ENCODE measurements at regions not wholly inside any gene's neighbourhood (a gene's known extent, or its start where the extent isn't known, plus 50 kb on each side); places are given as distances from the start of the nearest gene placed in this dataset.
A peak's percentile ranks its signal among the peaks of the same experiment; 100 is the strongest.
"Not testable (repeated sequence)": the region's sequence is repeated elsewhere in the genome, so short reads cannot be mapped to it uniquely, and the experiment has no call there.

- no peak for DNase-seq (ENCODE audit: low spot score)
Observed at GRCh38 chr10:45518741-45519140, 144.7 kb downstream of the ALOX5 start.

GRCh38 chr10:45515630-45516029 is 141.6 kb downstream of the ALOX5 start:
- DNase-seq (ENCODE audit: low spot score): no peak

DNA sequence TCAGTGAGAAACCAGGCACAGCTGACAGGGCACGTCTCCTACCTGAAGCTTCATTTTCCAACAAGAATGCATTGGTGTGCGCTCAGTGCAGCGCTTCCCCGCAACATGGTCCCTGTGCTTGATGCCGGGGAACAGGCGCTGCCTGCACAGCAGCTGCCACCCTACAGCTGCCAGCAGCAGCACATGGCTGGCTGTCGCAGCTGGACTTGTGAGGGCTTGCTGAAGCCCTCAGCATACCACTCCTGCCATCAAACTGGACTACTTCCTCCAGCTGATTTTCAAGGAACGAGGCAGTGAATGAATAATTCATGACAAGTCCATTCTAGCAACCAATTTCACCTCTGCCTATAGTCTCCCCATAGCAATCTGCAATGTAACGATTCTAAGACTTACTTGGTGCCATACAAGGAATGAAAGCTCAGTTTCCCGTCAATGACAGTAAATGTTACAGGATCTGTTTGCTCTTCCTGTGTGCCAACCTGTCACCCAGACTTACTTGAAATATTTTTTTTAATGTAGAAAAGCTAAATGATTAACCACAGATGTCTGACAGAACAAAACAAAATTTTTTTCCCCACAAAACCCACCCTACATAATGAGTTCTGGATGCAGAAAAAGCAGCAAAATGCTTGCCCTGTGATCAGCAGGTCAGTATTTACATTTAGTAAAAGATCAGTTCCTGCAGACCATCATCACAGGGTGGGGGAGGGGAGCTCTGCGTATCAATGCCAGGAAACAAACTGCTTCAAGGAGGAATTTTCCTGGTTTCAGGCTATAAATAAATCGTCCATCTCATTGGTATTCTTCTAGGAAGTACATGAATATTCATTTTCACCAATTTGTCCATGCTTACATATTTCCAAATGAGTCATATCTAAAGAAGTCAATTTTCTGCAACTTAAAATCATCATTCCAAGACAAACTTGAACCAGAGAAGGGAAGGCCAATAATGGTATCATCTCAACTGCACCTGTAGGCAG is 140.6 kb downstream of the ALOX5 start:
- DNase-seq (ENCODE audit: low spot score): no peak

- no peak for DNase-seq (ENCODE audit: low spot score)
Observed at GRCh38 chr10:45513551-45513950, 139.5 kb downstream of the ALOX5 start.

- not testable (repeated sequence) for DNase-seq (ENCODE audit: low spot score)
Observed at GRCh38 chr10:45511926-45512325, 137.9 kb downstream of the ALOX5 start.

DNA sequence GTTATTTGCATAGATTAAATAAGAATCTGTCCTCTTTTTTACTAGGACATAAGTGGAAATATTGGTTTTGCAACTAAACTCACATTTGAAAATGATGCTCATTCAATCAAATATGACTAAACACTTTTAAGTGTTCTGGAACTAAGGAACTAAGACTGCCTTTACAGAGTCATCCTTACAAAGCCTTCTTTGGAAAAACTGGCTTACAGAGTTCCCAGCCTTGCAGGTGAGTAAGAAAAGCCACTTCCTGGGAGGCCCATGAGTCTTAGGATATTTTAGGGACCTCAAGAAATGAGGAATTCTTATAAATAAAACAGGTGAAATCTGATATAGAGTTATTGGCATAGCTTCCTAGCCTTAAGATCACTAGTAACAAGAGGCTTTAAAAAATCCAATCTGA is 135.5 kb downstream of the ALOX5 start:
- DNase-seq (ENCODE audit: low spot score): no peak

GRCh38 chr10:45505311-45505710 is 131.3 kb downstream of the ALOX5 start:
- no peak for DNase-seq (ENCODE audit: low spot score)

GRCh38 chr10:45502458-45502857 is 128.4 kb downstream of the ALOX5 start:
- no peak for DNase-seq (ENCODE audit: low spot score)

DNA sequence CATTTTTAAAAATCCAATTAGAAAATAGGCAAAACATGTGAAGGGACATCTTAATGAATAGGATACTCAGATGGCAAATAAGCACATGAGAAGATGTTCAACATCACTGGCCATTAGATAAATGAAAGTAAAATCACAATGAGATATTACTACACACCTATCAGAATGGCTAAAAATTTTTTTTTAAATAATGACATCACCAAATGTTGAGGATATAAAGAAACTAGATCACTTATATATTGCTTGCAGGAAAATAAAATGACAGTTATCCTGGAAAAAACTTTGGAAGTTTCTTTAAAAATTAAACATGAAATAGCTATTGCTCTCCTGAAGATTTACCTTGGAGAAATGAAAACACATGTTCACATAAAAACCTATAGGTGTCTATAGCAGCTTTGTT is 127.8 kb downstream of the ALOX5 start:
- no peak for DNase-seq (ENCODE audit: low spot score)

DNA sequence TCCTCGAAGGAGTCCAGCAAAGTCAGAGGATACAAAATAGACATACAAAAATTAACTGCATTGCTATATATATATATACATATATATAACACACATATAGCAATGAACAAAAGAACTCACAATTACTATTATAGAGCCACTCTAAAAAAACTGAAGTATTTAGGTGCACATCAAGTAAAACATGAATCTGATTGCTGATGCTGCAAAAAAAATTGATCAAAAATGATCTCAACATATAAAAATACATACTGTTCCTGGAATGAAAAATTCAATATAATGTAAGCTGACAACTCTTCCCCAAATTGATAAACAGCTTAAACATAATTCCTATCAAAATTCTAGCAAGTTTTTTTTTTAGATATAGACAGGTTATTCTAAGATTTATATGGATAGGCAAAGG is 126.8 kb downstream of the ALOX5 start:
- no peak for DNase-seq (ENCODE audit: low spot score)

- DNase-seq (ENCODE audit: low spot score): no peak
Observed at GRCh38 chr10:45500304-45500703, 126.3 kb downstream of the ALOX5 start.

- peak; percentile 41 for DNase-seq (ENCODE audit: low spot score)
Observed at GRCh38 chr10:45495438-45496152, 121.6 kb downstream of the ALOX5 start.
